CD1c-positive myeloid dendritic cell (primary cell): ENCODE measurements at regions not wholly inside any gene's neighbourhood (a gene's known extent, or its start where the extent isn't known, plus 50 kb on each side); places are given as distances from the start of the nearest gene placed in this dataset.
"Not testable (repeated sequence)": the region's sequence is repeated elsewhere in the genome, so short reads cannot be mapped to it uniquely, and the experiment has no call there.

ENCODE experiments used
- DNase-seq: peaks from one replicate; pipeline ENCODE4 v3.0.0-alpha.2; 2016; ENCODE audit errors: extremely low spot score

GRCh38 chr1:195701149-195701548 is 907.1 kb downstream of the KCNT2 start:
- DNase-seq: no peak

GRCh38 chr1:195697130-195697529 is 911.1 kb downstream of the KCNT2 start:
- no peak for DNase-seq

- no peak for DNase-seq
Measured at GRCh38 chr1:195686764-195687163, 921.5 kb downstream of the KCNT2 start.

- no peak for DNase-seq
Measured at GRCh38 chr1:195664628-195665027, 943.6 kb downstream of the KCNT2 start.

GRCh38 chr1:195663549-195664280 is 944.5 kb downstream of the KCNT2 start:
- DNase-seq: no peak

- no peak for DNase-seq
Measured at GRCh38 chr1:195656780-195657179, 951.5 kb downstream of the KCNT2 start.

- DNase-seq: not testable (repeated sequence)
Measured at GRCh38 chr1:195648875-195649274, 959.4 kb downstream of the KCNT2 start.

GRCh38 chr1:195637539-195637938 is 970.7 kb downstream of the KCNT2 start:
- DNase-seq: no peak

- DNase-seq: no peak
Measured at GRCh38 chr1:195618287-195618686, 990.0 kb downstream of the KCNT2 start.

- DNase-seq: no peak
Measured at GRCh38 chr1:195617106-195617505, 991.1 kb downstream of the KCNT2 start.

- no peak for DNase-seq
Measured at GRCh38 chr1:195608883-195609282, 999.4 kb downstream of the KCNT2 start.

- no peak for DNase-seq
Measured at GRCh38 chr1:195606483-195606882, 1001.8 kb downstream of the KCNT2 start.

GRCh38 chr1:195604287-195604686 is 1004.0 kb downstream of the KCNT2 start:
- DNase-seq: no peak

- no peak for DNase-seq
Measured at GRCh38 chr1:195597891-195598290, 1010.3 kb downstream of the KCNT2 start.

GRCh38 chr1:195594773-195595172 is 1013.5 kb downstream of the KCNT2 start:
- DNase-seq: no peak

GRCh38 chr1:195594322-195594721 is 1013.9 kb downstream of the KCNT2 start:
- DNase-seq: no peak

- DNase-seq: no peak
Measured at GRCh38 chr1:195591917-195592672, 1016.1 kb downstream of the KCNT2 start.

GRCh38 chr1:195590649-195591048 is 1017.6 kb downstream of the KCNT2 start:
- DNase-seq: no peak

- no peak for DNase-seq
Measured at GRCh38 chr1:195584870-195585624, 1023.2 kb downstream of the KCNT2 start.

GRCh38 chr1:195580988-195581387 is 1027.3 kb downstream of the KCNT2 start:
- DNase-seq: no peak

GRCh38 chr1:195577748-195578147 is 1030.5 kb downstream of the KCNT2 start:
- DNase-seq: no peak

- no peak for DNase-seq
Measured at GRCh38 chr1:195576641-195577040, 1031.6 kb downstream of the KCNT2 start.

GRCh38 chr1:195574511-195574910 is 1033.7 kb downstream of the KCNT2 start:
- DNase-seq: no peak
